H1 (cell line): ENCODE measurements at regions not wholly inside any gene's neighbourhood (a gene's known extent, or its start where the extent isn't known, plus 50 kb on each side); places are given as distances from the start of the nearest gene placed in this dataset.

ENCODE experiments used
- CHD7 ChIP-seq: fragments of 300-600 bp; sonication (generic); IDR thresholded peaks from 2 replicates; pipeline ENCODE4 v1.7.1; 2012; ENCODE audit warnings: low read length, moderate library complexity, mild to moderate bottlenecking, inconsistent platforms; ENCODE audit not compliant: insufficient replicate concordance
- FOSL1 ChIP-seq: IDR thresholded peaks from 2 replicates; pipeline ENCODE4 v1.6.1; 2011; ENCODE audit warnings: mild to moderate bottlenecking, low read depth, low read length, moderate library complexity; ENCODE audit not compliant: insufficient read depth

- TF ChIP-seq CHD7 (no peak), FOSL1 (no peak)
Measured at GRCh38 chr1:5623399-5623798, 368.8 kb downstream of the NPHP4 start (continued).
